Endothelial cell of umbilical vein (primary cell): ENCODE measurements at regions not wholly inside any gene's neighbourhood (a gene's known extent, or its start where the extent isn't known, plus 50 kb on each side); places are given as distances from the start of the nearest gene placed in this dataset.
A peak's percentile ranks its signal among the peaks of the same experiment; 100 is the strongest.

ENCODE experiments used
- BruUV-seq: library from RNA; stranded (reverse); fragments of 400-500 nt; replicated peaks from 2 replicates; lab custom pipeline; 2021; lab: Mats Ljungman, UMichigan
- CTCF ChIA-PET: fragments of 300-600, 350-600 bp; sonication (Branson Sonifier 250); formaldehyde crosslinking; loops from one replicate; lab custom pipeline; 2021; ENCODE audit warnings: antibody characterized with exemption, inconsistent platforms; lab: Charles Lee
- POLR2A ChIA-PET: fragments of 300-600, 350-600 bp; sonication (Branson Sonifier 250); formaldehyde crosslinking; loops from one replicate; lab custom pipeline; 2021; ENCODE audit warnings: antibody characterized with exemption, inconsistent platforms; lab: Charles Lee
- DNase-seq: peaks from one replicate; pipeline ENCODE4 v3.0.0-alpha.2; 2011; ENCODE audit warnings: low read depth, low spot score
- FAIRE-seq: peaks from 2 replicates; lab custom pipeline; 2011; peaks lifted over from hg19 to GRCh38; lab: Jason Lieb, UNC
- H2AFZ ChIP-seq: 2 replicates; pipeline ENCODE4 v1.6.0; 2012; ENCODE audit warnings: low read depth, low read length, control low read depth, inconsistent platforms
- H3K27ac ChIP-seq: 2 replicates; pipeline ENCODE4 v1.5.1; 2011; ENCODE audit warnings: low read depth, mild to moderate bottlenecking, control low read depth, low read length, moderate library complexity; ENCODE audit not compliant: insufficient read depth
- H3K27me3 ChIP-seq, 2 experiments: 2 replicates each; pipeline versions ENCODE4 v1.6.0 to v1.6.1; 2011; ENCODE audit warnings: low read length in 2 of 2, mixed read lengths in 1 of 2; ENCODE audit not compliant: control insufficient read depth in 2 of 2, insufficient read depth in 2 of 2
- H3K36me3 ChIP-seq, 2 experiments: 2 replicates in 1 of 2; 3 replicates in 1 of 2; pipeline ENCODE4 v1.5.1; 2011; ENCODE audit warnings: low read length in 2 of 2, mild to moderate bottlenecking in 1 of 2, moderate library complexity in 1 of 2; ENCODE audit not compliant: control insufficient read depth in 2 of 2, insufficient read depth in 2 of 2; ENCODE audit errors: extremely low read depth in 1 of 2
- H3K4me1 ChIP-seq: 3 replicates; pipeline ENCODE4 v1.5.1; 2011; ENCODE audit warnings: mild to moderate bottlenecking, low read length; ENCODE audit not compliant: control insufficient read depth, insufficient read depth; ENCODE audit errors: extremely low read depth
- H3K4me2 ChIP-seq: 2 replicates; pipeline ENCODE4 v1.6.1; 2011; ENCODE audit warnings: low read length, control low read depth, mixed read lengths; ENCODE audit not compliant: insufficient read depth
- H3K4me3 ChIP-seq, 3 experiments: fragments of 200-600 bp in 1 of 3; sonication (generic), shearing (Covaris generic) in 1 of 3; replicated peaks in 1 of 3; 2 replicates each; pipeline ENCODE4 v1.5.1; 2011 to 2016; ENCODE audit warnings: control low read depth in 3 of 3, low read length in 3 of 3, mild to moderate bottlenecking in 2 of 3, inconsistent platforms in 1 of 3, low read depth in 1 of 3, moderate library complexity in 1 of 3; ENCODE audit not compliant: insufficient read depth in 1 of 3
- H3K79me2 ChIP-seq: 2 replicates; pipeline ENCODE4 v1.6.0; 2012; ENCODE audit warnings: low read length, inconsistent platforms; ENCODE audit not compliant: control insufficient read depth, insufficient read depth
- H3K9ac ChIP-seq: replicated peaks from 2 replicates; pipeline ENCODE3; 2011; ENCODE audit warnings: low read length, control low read depth; ENCODE audit not compliant: insufficient read depth; ENCODE audit errors: extremely low read depth
- H3K9me1 ChIP-seq: replicated peaks from 3 replicates; pipeline ENCODE4 v1.6.0; 2011; ENCODE audit warnings: mild to moderate bottlenecking, low read length; ENCODE audit not compliant: control insufficient read depth, insufficient read depth; ENCODE audit errors: extremely low read depth
- H3K9me3 ChIP-seq: replicated peaks from 2 replicates; pipeline ENCODE4 v1.5.1; 2012; ENCODE audit warnings: low read length, inconsistent platforms; ENCODE audit not compliant: control insufficient read depth, insufficient read depth
- H4K20me1 ChIP-seq: replicated peaks from 2 replicates; pipeline ENCODE3; 2011; ENCODE audit warnings: mild to moderate bottlenecking, low read length; ENCODE audit not compliant: control insufficient read depth, insufficient read depth; ENCODE audit errors: extremely low read depth
- FOS ChIP-seq: IDR thresholded peaks from 2 replicates; pipeline ENCODE4 v1.6.1; 2011; ENCODE audit warnings: mild to moderate bottlenecking, low read length, moderate library complexity, borderline replicate concordance; ENCODE audit not compliant: insufficient read depth
- JUN ChIP-seq: IDR thresholded peaks from 2 replicates; pipeline ENCODE4 v1.6.1; 2011; ENCODE audit warnings: borderline replicate concordance, low read depth; ENCODE audit not compliant: insufficient read length, insufficient read depth
- POLR2A ChIP-seq: IDR thresholded peaks from 2 replicates; pipeline ENCODE4 v1.6.1; 2012; ENCODE audit warnings: low read depth, mild to moderate bottlenecking, control low read depth, low read length
- POLR2AphosphoS5 ChIP-seq: IDR thresholded peaks from 2 replicates; pipeline ENCODE4 v1.6.1; 2012; ENCODE audit warnings: low read depth, mild to moderate bottlenecking, control low read depth, low read length, moderate library complexity; ENCODE audit not compliant: insufficient read depth
- dilution Hi-C: fragments of 300-500 bp; cut with MboI; formaldehyde crosslinking; loops from one replicate; pipeline ENCODE4 v1.15.0; 2019; ENCODE audit warnings: low sequenced_read_pairs; ENCODE audit not compliant: extremely low pct_ligation_motif_present
- intact Hi-C: fragments of 100-400 bp; cut with micrococcal nuclease; formaldehyde crosslinking; loops from one replicate; pipeline ENCODE4 v1.10.0; 2022

GRCh38 chr20:10745790-10746189 is 72.0 kb upstream of the JAG1 start:
- Histone ChIP-seq H3K9ac (no peak overlapping the region), H3K4me3 (no peak overlapping the region), H3K27ac (no peak overlapping the region), H3K79me2 (no peaks in the 10 kb centered on the region), H3K36me3 (no peaks in the 10 kb centered on the region), H3K4me1 (no peaks in the 10 kb centered on the region), H3K4me2 (no peak overlapping the region), H3K9me3 (no peaks in the 10 kb centered on the region), H3K27me3 (no peaks in the 10 kb centered on the region), H3K9me1 (no peaks in the 10 kb centered on the region), H2AFZ (no peak overlapping the region), H4K20me1 (no peaks in the 10 kb centered on the region)
- no peak for TF ChIP-seq FOS
- TF ChIP-seq POLR2AphosphoS5: no peak
- no peak for TF ChIP-seq JUN
- TF ChIP-seq POLR2A: no peak
- dilution Hi-C loops: no loop called here
- FAIRE-seq: no peak
- CTCF ChIA-PET: no interaction called here
- DNase-seq: no peak
- POLR2A ChIA-PET: no interaction called here
- no TSS peak for BruUV-seq
- intact Hi-C loops: no loop called here

DNA sequence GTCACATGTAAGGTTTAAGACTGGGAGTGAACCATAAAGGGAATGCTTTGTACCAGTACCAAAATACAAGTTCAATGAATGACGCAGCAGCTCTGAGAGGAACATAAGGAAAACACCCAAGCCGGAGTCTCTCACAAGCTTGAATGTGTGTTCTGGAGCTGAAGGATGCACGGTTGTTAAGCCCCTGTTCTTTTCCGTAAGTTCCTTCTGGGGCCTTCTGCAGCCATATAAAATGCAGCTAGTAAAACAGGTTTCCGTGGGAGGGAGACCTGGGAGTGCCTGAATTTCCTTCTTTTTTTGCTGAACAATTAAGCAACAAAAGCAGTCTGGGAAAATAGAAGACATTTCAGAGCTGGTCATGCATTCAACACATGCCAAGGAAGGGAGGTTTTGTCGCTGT is 73.2 kb upstream of the JAG1 start:
- no peak overlapping the region for H3K27ac ChIP-seq
- H2AFZ ChIP-seq: peak overlapping the region; percentile 31
- no peaks in the 10 kb centered on the region for H3K36me3 ChIP-seq
- intact Hi-C loops (no loop called here), dilution Hi-C loops (no loop called here)
- H3K79me2 ChIP-seq: no peaks in the 10 kb centered on the region
- TF ChIP-seq POLR2A: no peak
- DNase-seq: no peak
- no peak overlapping the region for H3K4me2 ChIP-seq
- no peak for FAIRE-seq
- no peaks in the 10 kb centered on the region for H3K9me1 ChIP-seq
- no peaks in the 10 kb centered on the region for H3K4me1 ChIP-seq
- H3K9ac ChIP-seq: no peak overlapping the region
- ChIA-PET POLR2A (no interaction called here), CTCF (interaction anchor here (1.3 kb wide), 1 partner anchor 18 kb away, joined by 3 read pairs; no protein-coding TSS in a partner anchor)
- no peaks in the 10 kb centered on the region for H3K9me3 ChIP-seq
- no peaks in the 10 kb centered on the region for H3K27me3 ChIP-seq
- BruUV-seq: no TSS peak
- H3K4me3 ChIP-seq: no peak overlapping the region
- no peaks in the 10 kb centered on the region for H4K20me1 ChIP-seq
